Activated effector memory CD4-positive, alpha-beta T cell treated with anti-CD3 and anti-CD28 coated beads, Interleukin-2, amount 50 U/mL, for 16 hours (primary cell): ENCODE measurements at regions not wholly inside any gene's neighbourhood (a gene's known extent, or its start where the extent isn't known, plus 50 kb on each side); places are given as distances from the start of the nearest gene placed in this dataset.
"Not testable (repeated sequence)": the region's sequence is repeated elsewhere in the genome, so short reads cannot be mapped to it uniquely, and the experiment has no call there.

Source experiments
- DNase-seq: peaks from one replicate; pipeline ENCODE4 v3.0.0-alpha.2; 2020

DNA sequence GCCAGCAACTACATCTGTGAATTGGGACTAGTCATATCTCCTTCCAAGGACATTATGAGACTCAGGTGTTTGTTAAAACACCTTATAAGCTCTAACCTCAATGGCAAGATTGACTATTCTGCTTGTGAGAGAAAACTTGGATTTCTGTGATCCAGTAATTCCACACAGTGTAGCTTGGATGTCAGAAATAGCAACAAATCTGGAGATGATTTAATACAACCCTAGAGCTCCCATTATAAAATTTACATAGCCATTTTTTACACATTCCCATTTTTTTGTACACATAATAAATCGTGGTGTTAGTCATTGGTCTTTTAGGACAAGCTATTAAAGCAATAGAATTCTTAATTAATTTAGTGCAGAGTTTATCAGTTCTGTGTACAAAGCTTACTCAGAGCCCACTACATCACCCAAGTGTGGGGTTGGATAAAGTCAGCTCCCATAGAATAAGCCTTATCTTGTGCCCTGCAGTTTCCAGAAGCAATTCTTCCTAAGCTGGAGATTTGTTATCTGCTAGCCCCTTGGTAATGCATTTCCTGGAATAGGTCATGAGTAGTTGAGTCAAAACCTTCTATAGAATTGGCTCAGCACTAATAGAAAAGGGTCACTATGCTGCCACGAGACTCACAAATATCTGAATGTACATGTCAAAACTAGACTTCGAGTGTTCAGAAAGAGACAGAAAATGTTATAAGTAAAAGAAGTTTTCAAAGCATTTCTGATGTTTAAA is 434.0 kb upstream of the RUNX1 start:
- DNase-seq = no peak

DNA sequence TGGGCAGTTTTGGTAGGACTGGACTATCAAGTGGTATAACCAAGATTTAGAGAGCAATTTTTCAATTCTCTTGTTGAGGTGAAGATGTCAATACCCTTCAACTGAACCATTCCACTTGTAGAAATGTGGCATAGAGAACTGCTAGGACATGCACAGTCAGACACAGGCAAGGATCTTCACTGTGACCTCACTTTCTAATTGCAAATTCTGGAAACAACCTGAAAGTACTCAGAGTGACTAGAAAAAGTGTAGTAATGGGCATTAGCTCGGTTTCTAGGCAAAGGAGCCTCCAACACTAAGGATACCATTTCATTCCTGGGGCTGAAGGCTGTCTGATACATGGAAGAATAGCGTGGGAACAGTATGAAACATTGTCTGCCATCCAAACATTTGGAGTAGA is 433.0 kb upstream of the RUNX1 start:
- no peak for DNase-seq

DNA sequence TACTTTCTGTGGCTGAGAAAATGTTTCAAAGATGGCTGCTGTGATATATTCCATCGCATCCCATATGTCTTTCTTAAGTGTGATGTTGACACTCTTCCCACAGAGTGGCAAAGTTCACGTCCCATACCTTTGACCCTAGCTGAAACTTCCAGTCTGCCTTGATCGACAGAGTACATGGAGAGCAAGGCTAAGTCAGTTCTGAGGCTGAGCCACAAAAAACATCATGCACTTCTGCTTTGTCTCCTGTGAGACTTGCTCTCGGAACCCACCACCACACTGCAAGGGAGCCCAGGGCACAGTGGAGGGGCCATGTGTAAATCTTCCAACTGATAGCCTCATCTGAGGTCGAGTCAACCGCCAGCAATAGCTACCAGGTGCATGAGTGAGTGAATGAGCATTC is 431.9 kb upstream of the RUNX1 start:
- DNase-seq = no peak

DNA sequence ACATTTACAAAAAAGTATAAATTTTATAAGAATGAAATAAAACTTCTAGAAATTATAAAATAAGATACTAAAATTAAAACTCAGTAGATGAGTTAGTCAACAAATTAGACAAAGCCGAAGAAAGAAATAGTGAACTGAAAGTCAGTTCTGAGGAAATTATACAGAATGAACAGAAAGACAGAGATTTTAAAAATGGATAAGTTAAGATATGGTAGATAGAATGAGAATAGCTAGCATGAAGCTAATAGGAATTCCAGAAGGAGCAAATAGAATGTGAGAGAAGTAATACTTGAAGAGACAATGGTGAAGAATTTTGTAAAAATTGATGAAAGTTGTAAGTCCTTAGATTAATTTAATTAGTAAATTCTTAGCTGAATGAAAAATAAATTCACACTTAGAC is 430.4 kb upstream of the RUNX1 start:
- DNase-seq = no peak

DNA sequence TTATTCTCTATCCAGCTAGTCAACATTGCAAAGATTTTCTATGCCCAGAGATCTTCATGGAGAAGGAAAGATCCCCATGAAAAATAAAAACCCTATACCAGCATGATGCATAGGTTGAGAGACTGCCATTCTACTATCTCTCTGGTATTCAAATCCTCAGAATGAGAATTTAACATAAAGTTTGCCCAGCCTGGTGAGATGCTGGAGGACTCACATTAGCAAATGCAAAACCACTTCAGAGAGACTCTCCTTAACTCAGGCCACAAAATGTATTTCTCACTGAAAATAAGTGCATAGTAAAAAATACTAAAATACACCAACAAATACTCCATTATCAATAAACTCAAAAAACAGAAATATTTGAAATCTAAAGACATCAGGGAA is 430.0 kb upstream of the RUNX1 start:
- no peak for DNase-seq

DNA sequence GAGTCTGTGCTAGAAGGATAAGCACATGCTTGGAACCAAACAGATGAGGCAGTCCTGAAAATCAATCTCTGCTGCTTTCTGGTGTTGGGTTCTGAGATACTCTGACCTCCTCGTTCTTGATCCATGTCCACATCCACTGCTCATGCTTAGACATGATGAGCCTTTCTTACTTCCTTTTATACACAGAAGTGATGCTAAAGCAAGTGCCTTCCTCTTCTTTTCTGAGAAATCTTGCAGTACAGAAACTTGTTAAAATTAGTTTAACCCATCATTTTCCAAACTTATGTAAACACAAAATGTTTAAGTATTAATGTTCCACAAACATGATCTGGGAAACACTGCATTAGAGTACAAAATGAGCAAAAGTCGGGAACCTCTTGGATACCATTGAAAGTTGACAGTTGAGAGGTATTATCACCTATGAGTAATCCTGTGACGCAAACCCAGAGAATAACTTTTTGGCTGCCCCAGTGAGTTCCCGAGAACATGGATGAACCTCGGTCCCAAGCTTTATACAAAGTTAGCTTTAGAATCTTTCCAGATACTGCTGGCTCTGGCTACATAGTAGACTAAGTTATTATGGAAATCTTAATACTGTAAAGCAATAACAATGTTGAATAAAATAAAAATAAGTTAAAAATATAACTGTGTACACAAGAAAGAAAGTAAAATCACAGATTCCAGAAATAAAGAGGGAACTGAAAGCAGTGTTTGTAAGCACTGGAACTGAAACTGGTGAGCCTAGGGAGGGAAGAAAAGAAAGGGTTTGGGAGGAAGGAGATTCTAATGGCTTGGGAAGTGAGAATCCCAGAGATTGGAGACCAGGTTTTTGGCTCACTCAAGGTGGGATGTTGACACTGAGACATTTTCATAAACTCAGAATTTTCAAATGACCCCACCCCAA is 429.3 kb upstream of the RUNX1 start:
- DNase-seq = no peak

DNA sequence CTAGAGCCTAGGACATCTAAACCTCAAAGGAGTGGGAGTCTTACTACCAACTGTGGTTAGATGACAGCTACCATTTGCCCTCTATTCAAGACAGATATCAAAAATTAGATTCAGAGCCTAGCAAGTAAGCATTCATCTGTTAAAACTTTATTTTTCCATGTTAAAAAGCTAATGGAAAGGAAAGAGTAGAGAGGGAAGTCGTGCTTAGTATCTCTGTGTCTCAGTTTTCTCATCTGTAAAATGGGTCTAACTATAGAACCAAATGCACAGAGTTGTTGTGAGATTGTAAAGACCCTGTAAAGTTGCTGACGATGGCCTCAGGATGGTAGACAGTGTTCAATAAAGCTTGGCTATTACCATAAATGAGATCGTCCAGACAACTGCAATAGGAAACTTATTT is 428.5 kb upstream of the RUNX1 start:
- no peak for DNase-seq

DNA sequence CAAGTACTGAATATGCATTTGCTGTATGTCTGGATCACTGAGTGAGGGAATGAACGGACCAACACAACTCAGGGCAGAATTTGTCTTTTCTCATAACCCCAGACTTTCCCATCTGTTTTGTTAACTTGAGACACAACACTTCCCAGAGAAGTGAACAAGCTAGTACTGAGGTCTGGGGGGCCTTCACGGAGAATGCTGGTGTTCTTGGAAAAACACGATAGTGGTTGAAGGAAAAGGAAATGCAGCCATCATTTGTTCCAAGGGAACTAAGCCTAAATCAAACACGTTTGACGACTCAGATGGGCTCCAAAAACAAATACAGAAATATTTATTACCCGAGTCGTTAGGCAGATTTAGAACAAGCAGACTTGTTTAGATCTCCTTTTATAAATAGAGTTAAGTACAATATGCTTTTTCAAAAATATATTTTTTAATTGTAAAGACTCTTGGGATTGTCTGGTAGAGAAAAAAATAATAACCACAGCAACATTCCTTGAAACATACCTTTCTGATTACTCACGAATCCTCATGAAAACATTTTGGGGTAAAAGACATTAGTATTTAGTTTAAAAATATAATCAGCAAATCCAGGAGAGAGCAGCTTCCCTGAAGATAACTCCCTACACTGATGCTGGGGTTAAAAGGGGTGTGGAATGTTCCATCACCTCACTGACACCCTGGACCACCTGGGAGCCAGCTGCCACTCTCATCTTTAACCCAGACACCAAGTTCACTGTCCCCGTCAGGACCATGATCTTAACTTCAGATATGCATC is 427.7 kb upstream of the RUNX1 start:
- no peak for DNase-seq

DNA sequence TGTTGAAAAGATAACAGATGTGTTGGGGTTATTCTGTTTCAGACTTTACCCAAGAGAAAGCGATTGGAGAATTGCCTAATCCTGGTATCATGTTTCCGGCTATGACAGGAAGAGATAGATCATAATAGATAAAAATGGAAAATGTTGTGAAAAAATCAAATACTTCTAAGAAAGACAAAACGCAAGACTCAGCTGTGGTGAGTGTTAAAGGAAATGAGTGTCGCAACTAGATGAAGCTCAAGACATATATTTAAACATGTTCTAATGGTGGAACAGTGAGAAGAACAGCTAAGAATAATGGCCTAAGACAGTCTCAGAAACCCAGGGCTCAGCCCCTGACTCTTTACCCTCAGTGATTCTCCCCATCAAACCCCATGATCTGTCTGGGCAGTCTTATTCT is 426.7 kb upstream of the RUNX1 start:
- no peak for DNase-seq

DNA sequence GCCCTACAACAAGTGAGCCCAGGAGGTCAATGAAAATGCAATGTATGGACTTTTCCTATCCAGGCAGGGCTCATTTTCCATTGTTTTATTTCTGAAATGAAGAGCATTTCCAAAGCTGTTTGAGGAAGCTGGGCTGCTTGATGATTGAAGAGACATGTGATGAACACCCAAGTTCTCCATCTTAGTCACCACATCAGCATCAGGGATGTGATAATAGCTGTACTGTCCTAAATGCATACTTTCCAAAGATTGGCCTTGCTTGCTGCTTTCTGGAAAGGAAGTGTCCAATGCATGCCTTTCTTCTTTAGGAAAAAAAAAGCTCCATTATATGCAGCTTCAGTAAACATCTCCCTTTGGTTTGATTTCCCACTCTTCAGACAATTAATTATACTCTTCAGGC is 425.9 kb upstream of the RUNX1 start:
- DNase-seq = no peak

DNA sequence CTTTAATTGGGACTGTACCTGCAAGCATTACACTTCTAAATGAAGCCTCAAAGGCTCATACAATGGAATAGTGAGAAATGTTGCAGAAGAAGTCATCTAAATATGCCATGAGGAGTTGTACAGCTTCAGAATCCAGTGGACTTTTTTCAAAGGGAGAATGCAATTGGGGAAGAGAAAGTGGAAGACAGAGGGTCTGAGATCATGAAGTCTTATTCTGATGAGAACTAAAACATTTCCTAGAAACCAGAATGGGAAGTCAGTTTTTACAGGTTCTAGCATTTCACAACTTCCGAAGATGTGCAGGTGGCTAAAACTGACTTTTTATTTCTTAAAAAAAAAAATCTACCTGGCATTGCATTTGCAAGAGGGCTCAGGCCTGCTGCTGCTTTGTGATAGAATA is 424.4 kb upstream of the RUNX1 start:
- DNase-seq = no peak

DNA sequence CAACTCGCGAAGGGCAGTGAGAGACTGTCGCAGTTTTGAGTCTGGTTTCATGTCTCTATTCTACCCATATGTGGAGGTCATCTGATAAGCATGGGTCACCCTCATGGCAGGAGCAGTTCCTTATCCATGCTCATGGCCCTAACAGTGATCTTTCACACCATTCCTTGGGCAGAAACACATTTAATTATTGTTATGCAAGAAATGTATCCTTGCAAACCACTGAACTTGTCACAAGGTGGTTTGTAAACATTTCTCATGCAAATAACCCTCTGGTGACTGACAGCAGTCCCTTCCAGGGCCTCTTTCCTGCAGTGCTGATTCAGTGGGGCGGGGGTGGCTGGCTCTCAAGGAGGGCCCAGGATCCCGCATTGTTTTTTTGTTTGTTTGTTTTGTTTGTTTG is 421.4 kb upstream of the RUNX1 start:
- DNase-seq = no peak

DNA sequence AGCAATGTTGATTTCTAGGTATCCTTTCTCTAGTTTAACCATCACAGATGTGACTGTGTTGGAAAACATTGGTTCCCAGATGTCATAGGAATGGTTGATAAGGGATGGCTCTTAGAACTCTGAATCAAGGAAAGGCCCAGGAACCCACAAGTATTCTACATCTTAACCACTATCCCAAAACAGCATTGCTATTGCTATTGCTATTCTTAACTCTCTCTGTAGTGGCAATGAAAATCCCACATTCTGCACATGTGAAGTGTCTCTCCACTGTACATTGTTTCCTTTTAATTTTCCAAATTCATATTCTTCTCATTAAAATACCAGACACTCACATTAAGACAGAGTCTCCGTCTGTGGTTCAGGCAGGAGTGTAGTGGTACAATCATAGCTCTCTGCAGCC is 420.4 kb upstream of the RUNX1 start:
- DNase-seq = no peak

DNA sequence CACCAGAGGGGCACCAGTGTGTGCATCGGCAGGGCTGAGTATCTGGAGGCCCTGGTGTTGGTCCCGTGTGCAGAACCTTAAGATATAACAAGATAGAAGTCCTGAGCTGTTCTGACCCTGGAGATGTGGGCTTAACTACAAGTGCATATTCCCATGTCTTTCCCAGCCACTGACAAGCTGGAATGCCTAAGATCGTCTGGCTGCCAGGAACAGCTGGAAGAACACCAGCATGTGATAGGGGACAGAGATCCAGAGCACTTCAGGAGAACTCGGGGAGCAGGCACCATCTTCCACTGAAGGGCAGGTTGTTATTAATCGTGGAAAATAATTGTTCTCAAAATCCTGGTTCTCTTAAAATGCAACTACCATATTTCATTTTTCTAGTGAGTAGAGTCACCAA is 419.9 kb upstream of the RUNX1 start:
- no peak for DNase-seq

DNA sequence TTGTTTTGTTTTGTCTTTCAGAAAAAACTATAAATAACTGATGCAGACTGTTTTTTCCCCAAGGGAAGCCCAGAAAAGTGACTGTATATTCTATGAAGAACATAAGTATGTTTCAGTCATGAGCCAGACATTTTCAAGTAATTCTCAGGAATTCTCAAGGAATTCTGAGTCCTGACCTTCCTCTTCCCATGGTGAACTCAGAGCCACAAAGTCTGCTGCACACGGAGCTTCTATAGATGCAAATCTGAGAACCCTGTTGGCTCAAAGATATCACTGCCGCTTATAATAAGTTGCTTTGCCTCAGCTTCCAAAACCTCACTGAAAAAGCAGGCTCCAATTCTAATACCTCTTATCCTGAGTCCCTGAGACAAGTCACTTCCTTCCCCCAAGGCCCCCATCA is 418.5 kb upstream of the RUNX1 start:
- no peak for DNase-seq

DNA sequence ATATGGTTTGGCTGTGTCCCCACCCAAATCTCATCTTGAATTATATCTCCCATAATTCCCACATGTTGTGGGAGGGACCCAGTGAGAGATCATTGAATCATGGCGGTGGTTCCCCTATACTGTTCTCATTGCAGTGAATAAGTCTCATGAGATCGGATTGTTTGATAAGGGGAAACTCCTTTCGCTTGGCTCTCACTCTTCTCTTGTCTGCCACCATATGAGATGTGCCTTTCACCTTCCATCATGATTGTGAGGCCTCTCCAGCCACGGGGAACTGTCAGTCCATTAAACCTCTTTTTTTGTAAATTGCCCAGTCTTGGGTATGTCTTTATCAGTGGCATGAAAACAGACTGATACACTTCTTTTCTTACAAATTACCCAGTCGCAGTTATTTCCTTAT is 417.6 kb upstream of the RUNX1 start:
- not testable (repeated sequence) for DNase-seq

DNA sequence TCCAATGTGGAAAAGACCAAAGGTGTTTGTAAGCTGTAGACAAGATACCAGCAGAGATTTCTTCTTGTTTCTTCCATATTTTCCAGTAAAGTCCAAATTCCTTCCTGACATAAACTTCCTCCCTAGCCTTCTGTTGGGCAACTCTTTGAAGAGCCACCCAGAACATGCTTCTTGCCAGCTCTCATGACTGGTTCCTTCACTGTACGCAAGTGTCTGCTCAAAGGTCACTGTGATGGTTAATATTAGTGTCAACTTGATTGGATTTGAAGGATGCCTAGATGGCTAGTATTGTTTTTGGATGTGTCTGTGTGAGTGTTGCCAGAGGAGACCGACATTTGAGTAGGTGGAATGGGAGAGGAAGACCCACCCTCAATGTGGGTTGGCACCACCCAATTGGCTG is 416.6 kb upstream of the RUNX1 start:
- no peak for DNase-seq

DNA sequence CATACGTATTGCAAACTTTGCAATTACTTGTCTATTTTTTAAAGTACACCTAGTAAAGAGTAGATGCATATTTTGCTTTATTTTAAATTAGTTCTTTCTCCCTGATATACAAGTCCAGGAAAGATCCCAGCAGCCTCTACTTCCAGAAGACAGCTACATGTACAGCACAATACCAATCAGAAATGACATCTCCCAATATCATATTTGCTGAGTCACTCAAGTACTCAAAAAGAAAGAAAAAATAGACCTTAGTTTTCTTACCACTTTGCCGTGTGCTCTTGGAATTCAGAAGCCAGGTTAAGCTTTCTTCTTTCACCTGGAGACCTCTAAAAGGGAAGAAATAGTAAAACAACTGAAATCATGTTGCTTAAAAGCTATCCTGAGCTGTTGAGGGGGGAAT is 412.6 kb upstream of the RUNX1 start:
- no peak for DNase-seq

DNA sequence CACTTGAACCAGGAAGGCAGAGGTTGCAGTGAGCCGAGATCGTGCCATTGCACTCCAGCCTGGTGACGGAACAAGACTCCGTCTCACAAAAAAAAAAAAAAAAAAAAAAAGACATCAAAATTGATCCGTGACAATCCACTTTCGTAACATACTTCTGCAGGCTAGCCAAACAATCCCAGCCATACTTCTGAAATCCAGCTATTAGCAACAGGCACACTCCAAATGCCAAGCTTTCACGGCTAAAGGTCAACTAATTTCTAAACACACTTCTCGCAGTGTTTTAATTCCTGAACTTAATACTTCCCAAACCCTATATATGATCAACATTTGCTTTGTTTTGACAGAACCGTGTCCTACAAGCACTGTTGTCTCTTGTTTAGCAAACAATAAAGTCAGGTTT is 411.3 kb upstream of the RUNX1 start:
- no peak for DNase-seq

DNA sequence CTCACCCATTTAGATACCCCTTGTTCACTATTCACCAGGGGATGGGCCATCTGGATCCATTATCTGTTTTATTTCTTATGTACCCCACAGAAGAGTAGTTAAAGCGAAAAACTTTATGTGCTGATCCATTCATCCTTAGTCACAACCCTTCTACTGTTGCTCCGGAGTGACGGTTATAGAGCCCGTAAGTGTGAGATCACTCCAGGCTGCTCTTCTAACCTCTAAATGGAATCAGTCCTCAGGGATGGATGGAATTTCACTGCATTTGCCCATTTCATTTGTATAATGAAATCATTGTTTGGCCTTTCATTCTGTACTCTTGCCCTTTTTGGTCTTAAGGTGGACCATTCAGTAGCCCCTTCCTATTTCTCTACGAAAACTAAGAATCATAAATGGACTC is 409.3 kb upstream of the RUNX1 start:
- DNase-seq = no peak

DNA sequence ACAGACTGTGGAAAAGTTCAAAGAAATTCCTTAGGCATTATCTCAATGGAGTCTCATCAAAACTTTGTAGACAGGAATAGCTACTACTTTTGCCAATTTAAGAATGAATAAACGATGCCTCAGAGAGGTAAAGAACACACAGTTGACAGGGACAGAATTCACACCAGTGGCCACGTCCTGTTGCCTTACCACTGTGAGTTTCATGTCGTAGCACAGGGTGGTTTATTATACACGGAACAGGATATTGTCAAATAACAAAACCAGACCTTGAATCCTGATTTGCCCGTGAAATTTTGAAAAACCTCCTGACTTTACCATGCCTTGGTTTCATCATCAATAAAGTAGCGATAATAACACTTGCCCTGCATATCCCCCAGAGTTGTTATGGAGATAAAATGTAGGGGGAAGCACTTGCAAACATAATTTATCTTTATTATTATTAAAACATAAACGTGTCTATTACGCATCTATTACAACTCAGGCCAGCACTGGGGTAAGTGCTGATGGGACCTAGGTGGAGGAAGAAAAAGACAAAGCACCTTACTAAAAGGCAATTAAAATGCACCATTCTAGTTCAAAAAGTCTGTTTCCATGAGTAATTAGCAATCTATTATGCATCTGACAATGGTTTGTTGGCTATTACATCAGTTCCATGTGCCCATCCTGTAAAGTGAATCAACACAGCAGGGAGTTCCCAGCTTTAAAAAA is 408.1 kb upstream of the RUNX1 start:
- DNase-seq = no peak

DNA sequence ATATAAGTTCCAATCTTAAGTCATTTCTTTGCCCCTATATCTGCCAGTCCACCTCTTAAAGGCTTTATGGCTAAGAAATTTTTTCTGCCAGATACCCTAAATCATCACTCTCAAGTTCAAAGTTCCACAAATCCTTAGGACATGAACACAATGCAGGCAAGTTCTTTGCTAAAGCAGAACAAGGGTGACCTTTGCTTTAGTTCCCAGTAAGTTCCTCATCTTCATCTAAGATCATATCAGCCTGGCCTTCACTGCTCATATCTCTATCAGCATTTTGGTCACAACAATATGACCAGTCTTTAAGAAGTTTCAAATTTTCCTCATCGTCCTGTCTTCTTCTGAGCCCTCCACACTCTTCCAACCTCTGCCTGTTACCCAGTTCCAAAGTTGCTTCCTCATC is 402.2 kb upstream of the RUNX1 start:
- DNase-seq = no peak

DNA sequence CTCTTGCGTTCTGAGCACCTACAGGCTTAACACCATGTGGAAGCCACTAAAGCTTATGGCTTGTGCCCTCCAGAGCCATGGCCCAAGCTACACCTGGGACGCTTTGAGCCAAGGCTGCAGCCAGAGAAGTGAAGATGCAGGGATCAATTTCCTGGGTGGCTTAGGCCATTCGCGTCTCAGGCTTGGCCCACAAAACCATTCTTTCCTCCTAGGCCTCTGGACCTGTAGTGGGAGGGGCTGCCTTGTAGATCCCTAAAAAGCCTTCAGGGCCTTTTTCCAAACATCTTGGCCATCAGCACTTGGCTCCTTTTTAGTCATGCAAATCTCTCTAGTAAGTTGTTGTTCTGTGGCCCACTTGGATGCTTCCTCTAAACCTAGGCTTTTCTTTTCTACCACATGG is 401.7 kb upstream of the RUNX1 start:
- no peak for DNase-seq
